Activated CD4-positive, alpha-beta T cell treated with anti-CD3 and anti-CD28 coated beads, Interleukin-10, Interleukin-2, amounts not matched to agents 100 ng/mL and 50 ng/mL, durations not matched to agents 16 hours and 8 hours (primary cell): ENCODE measurements at regions not wholly inside any gene's neighbourhood (a gene's known extent, or its start where the extent isn't known, plus 50 kb on each side); places are given as distances from the start of the nearest gene placed in this dataset.

Source experiments
- DNase-seq: peaks from one replicate; pipeline ENCODE4 v3.0.0-alpha.2; 2020

GRCh38 chr12:59036973-59037762, 116.9 kb upstream of the LRIG3 start:
- no peak for DNase-seq

DNA sequence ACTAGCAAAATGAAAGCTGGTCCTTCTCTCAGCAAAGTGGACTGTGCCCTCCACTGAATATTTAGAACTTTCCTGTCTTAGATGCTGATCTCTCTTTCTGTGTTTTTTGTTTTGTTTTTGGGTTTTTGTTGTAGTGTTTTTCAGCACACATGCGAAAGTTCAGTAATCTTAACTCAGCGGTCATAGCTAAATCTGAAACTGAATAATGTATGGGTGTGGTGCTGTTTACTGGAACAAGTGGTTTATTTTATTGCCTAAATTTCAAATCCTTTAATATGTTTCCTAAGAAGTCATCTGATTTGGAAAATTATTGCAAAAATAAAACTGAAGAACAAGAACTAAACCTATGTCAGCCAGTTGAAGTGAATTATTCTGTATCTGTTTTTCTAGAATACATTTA, 116.0 kb upstream of the LRIG3 start:
- no peak for DNase-seq

DNA sequence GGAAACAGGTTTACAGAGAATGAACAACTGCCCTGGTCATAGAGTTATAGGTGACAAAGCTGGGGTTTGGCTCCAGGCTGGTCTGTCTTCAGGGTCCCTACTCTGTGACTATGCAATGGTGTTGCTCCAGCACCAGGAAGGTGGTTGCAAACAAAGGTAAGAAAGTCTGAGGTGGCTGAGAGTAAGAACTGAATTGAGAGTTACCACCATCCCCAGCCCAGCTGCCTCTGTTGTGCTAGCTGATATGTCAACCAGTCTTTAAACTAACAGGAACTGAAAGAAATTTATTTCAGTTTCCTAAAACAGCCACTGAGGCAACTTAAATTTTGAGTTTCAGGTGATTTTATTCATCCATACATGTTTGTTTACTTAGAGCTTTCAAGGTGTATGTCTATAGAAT, 111.0 kb upstream of the LRIG3 start:
- DNase-seq, result no peak

- no peak for DNase-seq
Observed at GRCh38 chr12:59030415-59030814, 110.1 kb upstream of the LRIG3 start.

DNA sequence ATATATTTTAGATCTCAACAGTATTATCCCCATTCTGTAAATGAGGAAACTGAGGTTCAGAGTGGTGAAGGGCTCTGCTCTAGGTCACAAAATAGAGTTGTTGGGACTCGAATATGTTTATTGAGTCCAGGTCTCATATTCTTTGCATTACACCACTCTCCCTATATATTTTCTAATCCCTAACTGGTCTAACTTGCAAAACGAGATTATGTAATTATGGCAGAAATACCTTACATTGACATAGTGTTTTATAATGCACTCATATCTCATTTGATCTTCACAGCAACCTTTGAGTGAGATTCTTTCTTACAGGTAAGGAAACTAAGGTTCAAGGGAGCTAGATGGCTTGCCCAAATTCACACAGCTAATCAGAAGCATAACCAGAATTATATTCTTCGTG, 106.9 kb upstream of the LRIG3 start:
- no peak for DNase-seq

DNA sequence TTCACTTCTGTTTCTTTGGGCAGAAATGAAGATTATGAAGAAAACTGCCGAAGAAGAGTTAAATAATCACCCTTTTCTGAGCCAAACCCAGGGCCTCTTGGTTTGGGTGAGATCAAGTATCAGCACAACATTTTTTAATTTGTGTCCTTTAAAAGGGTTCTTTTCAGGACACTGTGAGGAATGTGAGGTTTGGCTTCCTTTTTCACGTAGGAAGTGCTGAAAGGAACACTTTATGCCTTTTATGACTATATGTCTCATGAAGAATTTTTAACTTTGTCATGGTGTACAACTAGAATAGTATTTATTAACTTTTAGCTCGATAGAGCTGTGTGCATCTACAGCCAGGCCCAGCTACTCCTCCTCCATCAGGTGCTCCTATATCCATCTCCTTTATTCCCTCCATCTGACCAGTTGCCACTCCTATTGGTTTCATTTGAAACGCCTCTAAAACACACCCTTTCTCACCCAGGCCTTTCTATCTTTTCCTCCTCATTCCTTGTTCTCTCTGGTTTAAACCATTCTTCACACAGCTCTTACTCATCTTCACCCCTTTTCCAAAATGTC, 103.6 kb upstream of the LRIG3 start:
- no peak for DNase-seq

- DNase-seq, result no peak
Observed at GRCh38 chr12:59020073-59020946, 100.0 kb upstream of the LRIG3 start.

- DNase-seq, result no peak
Observed at GRCh38 chr12:59014885-59015284, 94.6 kb upstream of the LRIG3 start.

DNA sequence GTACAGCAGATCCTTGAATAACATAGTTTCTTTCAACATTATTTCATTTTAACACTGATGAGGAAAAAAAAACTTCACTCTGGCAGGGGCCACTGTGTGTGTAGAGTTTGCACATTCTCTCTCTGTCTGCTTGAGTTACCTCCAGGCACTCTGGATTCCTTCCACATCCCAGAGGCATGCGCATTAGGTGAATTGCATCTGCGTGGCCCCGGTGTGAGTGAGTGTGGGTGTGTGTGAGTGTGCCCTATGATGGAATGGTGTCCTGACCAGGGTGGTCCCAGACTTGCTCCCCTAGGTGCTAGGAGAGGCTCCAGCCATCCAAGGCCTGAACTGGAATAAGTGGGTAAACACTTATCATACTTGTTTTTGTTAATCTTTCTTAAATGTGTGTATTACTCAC, 90.6 kb upstream of the LRIG3 start:
- no peak for DNase-seq

DNA sequence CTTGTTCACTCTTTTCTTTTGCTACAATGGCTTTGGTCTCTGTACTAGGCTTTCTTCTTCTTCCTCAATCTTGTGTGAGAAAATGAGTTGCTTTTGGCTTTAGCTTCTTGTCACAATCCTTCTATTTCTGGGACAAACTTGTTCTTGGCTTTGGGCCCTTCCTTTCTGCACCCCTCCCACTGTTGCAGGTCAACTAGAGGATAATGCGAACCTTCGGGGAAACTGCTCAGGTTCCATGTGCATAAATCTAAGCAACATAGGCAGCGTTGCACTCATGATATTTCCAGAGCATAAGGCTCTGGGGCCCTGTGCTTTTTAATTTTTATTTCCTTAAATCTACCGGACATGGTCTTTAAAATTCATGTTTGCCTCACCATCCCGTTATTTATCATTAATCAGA, 89.8 kb upstream of the LRIG3 start:
- no peak for DNase-seq

GRCh38 chr12:59007620-59008019, 87.3 kb upstream of the LRIG3 start:
- no peak for DNase-seq

DNA sequence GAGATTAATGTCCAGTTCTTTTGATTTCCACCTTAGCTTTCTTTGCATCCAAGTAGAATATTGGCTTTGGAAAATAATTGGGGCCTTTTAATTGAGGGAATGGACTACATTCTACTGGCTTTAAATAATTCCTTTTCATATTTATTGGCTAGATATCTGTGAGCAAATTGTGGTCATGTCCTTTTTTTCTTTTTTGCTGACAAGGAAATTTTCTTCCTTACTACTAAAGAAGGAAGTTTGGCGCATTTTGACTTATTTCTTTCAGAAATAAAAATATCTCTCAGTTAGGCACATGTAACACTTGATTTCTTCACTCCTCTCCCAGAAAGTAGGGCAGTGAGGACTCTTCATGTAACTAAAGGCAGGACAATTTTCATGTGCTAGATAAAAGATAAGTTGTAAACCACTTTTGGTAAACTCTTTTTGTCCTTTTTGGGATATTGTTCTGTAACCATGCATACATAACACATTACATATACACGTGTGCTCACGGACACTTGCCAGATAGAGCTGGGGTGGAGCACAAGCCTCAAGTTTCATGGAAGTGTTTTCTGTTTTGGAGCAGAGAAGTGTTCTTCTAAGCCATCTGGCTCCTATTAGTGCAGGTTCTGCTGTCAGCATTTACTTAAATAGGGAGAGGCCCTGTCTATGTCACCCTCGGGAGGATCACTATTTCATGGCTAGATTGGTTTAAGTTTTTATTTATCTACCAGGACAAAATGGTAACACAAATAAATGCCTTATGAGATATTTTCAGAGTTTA, 85.1 kb upstream of the LRIG3 start:
- DNase-seq, result no peak

DNA sequence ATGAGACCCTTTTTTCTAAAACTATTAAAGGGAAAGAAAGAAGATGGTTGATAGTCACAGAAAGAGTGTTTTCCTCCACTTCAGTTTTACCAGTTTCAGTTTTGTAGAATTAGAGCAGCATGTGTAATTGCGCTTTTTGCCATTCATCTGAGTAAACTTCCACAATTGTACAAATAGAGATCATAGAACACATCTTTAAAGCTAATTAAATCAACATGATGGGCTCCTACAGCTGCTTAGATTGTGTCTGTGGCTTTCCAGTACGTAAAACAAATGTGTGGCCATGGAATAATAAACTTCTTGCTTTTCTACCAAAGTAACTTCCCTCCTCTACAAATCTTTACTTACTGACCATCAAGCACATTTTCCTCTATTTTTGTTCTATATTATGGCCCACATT, 84.2 kb upstream of the LRIG3 start:
- DNase-seq, result no peak

DNA sequence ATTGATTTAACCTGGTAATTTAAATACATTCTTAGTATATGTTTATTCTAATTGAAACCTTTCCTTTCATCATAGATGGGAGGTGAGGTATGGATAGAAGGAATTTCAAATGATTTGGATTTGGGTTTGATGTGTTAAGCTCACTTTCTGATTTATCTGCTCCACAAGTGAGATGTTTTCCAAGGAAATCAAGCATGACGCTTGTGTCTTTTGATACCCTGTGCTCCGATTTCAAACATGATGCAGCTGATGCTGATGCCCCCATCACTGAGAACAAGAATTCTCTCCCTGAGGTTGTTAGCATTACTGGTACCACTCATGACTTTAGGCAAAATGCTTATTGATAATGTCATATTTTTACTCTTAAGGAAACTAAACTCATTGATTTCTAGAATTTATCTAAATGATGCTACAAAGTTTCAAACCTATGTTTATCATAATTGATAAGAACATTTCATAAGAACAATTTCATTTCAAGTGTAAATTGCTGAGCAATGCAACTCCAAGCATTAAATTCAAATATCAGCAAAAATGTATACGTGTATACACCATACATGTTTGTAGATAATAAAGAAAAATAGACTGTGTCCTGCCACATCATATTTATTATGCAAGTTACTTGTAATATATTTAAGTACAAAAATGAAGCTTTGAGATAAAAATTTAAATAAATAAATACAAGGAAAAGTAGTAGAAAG, 75.5 kb upstream of the LRIG3 start:
- no peak for DNase-seq

DNA sequence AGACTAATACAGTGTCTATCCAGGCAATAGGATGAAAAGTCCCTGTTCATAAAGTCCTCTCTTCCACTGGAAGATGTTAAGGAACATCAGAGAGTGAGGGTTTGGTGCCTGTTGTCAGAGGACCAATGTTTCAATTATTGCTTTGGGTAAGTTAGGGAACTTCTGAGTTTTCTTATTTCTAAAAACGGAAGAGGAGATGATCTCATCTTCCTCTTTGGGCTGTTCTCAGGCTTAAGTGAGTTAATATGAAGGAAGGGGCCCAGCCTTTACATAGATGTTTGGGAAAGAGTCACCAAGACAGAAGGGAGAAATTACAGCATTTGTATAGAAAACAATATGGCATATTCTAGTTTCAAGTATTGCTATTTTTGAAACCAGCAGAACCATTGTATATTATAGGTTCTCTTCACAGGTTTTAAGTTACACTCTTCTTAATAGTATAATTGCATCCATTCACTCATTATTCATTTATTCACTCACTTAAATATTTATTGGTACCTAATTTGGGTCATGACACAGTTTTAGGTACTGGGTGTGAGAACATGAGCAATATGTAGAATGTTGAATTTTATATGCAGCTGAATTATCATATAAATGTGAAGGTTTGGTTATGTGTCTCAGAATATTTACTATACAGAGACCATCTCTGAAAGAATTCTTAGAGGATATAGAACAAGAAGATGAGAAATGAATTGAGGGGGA, 68.5 kb upstream of the LRIG3 start:
- no peak for DNase-seq

- no peak for DNase-seq
Observed at GRCh38 chr12:58981961-58982360, 61.7 kb upstream of the LRIG3 start.

DNA sequence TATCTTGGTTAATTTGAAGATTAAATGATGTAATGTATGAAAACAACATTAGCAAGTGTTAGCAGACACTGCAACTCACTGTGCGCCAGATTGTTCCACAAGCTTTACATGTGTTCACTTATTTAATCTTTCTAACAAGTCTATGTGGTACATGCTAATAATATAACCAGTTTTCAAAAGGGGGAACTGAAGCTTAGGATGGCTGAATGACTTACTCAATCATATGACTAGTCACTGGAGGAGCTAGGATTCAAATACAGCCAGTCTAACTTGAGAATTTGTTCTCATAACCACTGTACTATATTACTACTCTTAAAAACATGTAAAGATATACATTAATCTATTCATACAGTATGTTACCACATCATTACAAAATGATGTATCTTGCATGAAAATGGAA, 60.5 kb upstream of the LRIG3 start:
- DNase-seq, result no peak

GRCh38 chr12:58978717-58979116, 58.4 kb upstream of the LRIG3 start:
- DNase-seq, result no peak

DNA sequence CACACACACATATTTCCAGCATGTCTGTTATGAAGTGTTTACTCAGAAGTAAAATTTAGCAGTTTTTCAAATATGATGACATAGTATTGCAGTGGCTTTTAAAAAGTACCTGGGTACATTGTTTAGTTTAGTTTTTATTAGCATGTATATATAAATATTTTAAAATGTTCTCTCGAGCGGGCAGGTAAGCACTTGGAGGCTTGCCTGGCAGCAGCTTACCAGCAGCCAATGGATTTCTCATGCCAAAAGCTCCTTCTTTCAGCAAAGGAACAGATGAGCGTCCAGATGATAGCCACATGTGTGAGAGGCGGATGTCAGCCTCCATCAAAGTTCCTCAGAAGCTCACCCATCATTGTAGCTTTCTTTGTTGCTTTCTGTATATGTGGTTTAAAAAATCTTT, 57.2 kb upstream of the LRIG3 start:
- no peak for DNase-seq

- DNase-seq, result no peak
Observed at GRCh38 chr12:58976146-58976545, 55.8 kb upstream of the LRIG3 start.
